ENCODE measurements at regions not wholly inside any gene's neighbourhood (a gene's known extent, or its start where the extent isn't known, plus 50 kb on each side); places are given as distances from the start of the nearest gene placed in this dataset.
"Not testable (repeated sequence)": the region's sequence is repeated elsewhere in the genome, so short reads cannot be mapped to it uniquely, and the experiment has no call there.

DNA sequence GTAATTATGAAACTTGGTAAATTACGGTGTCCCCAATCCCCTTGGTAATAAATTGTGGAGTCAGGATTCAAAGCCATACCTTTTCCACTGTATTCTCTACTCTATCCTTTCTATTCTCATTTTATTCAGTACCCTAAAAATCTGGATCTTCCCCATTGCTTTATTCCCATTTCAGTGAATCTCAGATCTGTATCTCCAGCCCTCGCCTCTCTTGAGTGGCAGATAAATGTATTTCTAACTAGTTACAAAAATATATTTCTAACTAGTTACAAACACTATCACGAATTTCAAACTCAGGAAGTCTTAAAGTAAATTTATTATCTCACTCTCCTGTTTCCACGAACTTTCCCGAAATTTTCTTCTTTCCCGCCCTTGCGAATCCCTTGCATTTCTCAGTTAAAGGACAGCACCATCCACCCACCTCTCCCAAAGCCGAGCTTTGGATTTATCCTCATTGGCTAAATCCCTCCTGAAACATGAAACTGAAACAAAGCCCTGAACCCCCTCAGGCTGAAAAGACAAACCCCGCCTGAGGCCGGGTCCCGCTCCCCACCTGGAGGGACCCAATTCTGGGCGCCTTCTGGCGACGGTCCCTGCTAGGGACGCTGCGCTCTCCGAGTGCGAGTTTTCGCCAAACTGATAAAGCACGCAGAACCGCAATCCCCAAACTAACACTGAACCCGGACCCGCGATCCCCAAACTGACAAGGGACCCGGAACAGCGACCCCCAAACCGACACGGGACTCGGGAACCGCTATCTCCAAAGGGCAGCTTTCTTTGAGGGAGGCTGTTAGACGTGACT is 164.3 kb upstream of the PABPC3 start:
- no peak for DNase-seq

DNA sequence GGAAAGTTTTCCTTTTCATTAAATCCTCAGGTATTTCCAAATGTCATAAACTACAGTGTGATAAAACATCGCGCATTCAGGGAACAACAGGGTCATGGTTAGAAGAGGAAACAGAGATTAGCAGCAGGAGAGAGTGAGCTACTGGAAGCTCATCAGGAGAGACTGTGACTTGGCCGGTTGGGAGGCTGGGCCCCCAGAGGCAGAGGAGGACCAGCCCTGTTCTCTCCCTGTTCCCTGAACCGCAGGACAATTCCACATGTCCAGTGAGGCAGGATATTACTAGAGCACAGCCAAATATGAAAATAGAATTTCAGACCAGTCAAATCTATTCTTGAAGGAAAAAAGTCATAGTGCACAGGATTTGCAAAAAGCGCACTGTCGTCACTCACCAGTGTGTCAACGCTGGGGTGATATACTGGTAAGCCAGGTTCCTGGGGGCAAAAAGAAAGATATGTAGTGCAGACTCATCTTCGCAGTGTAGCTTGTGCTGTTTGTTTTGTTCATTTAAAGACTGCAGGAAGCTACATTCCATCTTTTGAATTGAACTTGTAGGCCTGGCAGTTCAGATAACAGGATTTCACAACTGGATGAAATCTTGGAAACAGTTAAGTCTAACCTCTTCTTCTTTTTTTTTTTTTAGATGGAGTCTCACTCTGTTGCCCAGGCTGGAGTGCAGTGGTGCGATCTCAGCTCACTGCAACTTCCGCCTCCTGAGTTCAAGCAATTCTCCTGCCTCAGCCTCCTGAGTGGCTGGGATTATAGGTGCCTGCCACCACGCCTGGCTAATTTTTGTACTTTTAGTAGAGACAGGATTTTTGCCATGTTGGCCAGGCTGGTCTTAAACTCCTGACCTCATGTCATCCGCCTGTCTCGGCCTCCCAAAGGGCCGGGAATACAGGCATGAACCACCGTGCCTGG is 162.6 kb upstream of the PABPC3 start:
- not testable (repeated sequence) for DNase-seq

GRCh38 chr13:24934024-24934385 is 161.9 kb upstream of the PABPC3 start:
- not testable (repeated sequence) for DNase-seq

- no peak for DNase-seq
Observed at GRCh38 chr13:24938966-24939365, 157.0 kb upstream of the PABPC3 start.

DNA sequence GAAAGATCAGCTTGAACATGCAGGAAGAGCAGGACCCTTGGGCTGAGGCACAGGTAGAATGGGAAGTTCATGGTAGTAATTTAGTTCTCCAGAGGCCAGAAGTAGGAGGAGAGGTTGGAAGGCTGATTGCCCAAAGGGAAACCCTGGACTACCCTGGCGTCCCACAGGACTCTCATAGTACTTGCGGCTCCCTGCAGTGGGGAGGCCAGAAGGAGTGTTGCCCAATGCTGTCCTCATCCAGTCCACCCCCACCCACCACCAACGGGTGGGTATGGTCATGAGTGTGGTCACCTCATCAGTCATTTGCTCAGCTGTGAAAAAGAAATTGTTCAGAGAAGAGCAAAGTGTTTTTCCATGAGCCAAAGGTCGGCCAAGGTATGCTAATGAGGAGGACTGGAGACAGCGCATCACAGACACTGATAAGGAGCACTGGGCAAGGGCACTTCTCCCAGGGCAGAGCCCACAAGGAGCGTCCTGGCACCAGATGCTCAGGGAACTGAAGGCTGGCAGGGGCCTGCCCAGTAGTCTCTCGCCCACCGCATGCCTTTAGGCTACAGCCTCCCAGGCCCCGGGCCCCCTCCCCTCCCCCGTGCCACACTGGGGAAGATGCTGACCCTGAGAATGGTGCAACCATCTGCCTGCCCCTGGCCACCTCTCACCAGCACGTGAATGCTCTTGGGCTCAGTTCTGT is 154.8 kb upstream of the PABPC3 start:
- DNase-seq, result not testable (repeated sequence)

- no peak for DNase-seq
Observed at GRCh38 chr13:24943136-24943535, 152.8 kb upstream of the PABPC3 start.

DNA sequence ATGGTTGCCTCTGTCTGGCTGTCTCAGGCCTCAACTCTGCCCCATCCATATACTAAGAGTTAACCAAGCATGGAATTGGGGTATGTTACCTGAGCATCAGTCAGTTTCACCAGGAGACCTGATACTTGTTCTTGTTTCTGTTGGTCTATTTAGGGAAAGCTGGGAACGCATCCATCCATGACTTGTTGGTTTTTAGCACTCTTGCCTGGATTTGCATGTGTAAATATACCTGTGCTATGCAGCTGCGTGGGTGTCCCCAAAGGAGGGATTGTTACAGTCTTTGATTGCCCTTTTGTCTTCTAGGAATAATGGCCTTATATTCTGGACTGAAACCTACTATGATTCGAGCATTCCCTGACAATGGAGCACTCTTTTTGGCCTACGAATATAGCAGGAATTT is 151.9 kb upstream of the PABPC3 start:
- DNase-seq, result not testable (repeated sequence)

GRCh38 chr13:24948977-24949376 is 147.0 kb upstream of the PABPC3 start:
- DNase-seq, result not testable (repeated sequence)

DNA sequence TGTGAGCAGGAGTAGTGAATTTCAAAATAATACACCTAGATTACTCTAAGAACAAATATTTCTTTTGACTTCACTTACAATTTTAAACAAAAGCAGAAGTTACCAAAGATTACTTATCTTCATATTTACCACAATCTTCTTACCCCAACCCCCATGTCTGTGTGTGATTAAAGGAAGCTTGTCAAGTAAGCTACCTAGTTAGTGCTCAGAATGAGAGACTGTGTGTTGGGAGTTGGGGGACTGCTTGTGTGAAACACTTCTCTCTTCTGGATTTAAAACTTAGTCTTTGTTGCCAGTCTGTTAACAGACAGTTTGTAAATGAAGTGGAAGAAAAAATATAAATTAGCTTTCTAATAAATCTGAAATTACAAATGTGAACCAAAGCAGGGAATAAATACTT is 145.3 kb upstream of the PABPC3 start:
- DNase-seq, result not testable (repeated sequence)

- DNase-seq, result not testable (repeated sequence)
Observed at GRCh38 chr13:24967970-24968369, 128.0 kb upstream of the PABPC3 start.

DNA sequence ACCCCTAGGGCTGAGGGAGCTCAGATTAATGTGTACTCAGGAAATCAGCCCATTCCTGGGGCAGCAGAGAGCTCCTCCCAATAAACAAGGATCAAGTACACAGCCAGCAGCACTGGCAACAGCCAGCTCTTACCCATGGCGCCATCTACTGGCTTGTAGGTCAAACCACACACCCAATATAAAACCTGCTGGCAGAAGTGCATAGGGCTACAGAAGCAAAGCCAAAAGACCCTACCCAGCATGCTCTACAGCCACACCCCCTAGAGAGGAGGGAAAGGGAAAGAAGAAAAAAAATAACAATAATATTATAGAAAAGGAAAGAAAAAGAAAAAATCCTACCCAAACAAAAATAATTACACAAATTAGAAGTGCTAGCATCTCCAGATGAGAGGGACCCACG is 127.5 kb upstream of the PABPC3 start:
- DNase-seq, result not testable (repeated sequence)

DNA sequence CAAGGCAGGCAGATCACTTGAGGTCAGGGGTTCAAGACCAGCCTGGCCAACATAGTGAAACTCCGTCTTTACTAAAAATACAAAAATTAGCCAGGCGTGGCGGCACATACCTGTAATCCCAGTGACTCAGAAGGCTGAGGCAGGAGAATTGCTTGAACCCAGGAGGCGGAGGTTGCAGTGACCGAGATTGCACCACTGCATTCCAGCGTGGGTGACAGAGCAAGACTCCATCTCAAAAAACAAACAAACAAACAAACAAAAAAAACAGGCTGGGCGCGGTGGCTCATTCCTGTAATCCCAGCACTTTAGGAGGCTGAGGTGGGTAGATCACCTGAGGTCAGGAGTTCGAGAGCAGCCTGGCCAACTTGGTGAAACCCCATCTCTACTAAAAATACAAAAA is 122.8 kb upstream of the PABPC3 start:
- not testable (repeated sequence) for DNase-seq

GRCh38 chr13:24981181-24981803 is 114.6 kb upstream of the PABPC3 start:
- not testable (repeated sequence) for DNase-seq

GRCh38 chr13:24982333-24982999 is 113.5 kb upstream of the PABPC3 start:
- no peak for DNase-seq

GRCh38 chr13:24983094-24983493 is 112.8 kb upstream of the PABPC3 start:
- DNase-seq, result no peak

GRCh38 chr13:24984134-24984533 is 111.8 kb upstream of the PABPC3 start:
- no peak for DNase-seq

- DNase-seq, result no peak
Observed at GRCh38 chr13:24985107-24985506, 110.8 kb upstream of the PABPC3 start.

- DNase-seq, result no peak
Observed at GRCh38 chr13:24985896-24986295, 110.0 kb upstream of the PABPC3 start.

DNA sequence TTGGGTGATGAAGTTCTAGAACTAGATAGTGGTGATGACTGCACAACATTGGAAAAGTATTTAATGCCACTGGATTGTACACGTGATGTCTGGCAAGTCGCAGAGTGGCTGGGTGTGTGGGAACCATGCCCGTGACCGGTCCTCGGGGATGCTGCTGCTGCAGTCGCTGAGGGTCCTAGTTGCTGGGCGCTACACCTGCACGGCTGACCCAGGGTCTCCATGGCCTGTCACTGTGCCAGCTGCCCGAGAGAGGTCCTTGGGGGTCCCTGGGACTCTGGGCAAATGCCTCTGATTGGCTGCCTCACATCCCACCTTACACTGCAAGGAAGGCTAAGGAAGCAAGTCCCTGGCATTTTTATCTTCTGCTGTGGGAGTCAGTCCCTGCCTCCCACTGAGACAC is 109.1 kb upstream of the PABPC3 start:
- DNase-seq, result no peak

DNA sequence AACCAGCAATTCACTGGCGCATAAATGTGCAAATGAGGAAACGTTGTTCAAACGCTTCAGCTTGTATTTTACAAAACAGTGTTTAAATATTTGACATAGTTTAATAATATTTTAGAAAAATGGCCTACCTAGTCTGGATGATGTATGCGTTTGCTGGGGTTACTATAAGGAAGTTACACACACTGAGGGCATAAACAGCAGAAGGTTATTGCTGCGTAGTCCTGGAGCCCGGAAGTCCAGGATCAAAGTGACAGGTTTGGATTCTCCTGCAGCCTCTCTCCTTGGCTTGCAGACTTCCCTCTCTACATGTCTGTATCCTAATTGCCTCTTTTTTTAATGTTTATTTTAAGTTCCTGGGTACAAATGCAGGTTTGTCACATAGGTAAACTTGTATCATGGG is 106.0 kb upstream of the PABPC3 start:
- not testable (repeated sequence) for DNase-seq

GRCh38 chr13:24992946-24993345 is 103.0 kb upstream of the PABPC3 start:
- DNase-seq, result not testable (repeated sequence)

DNA sequence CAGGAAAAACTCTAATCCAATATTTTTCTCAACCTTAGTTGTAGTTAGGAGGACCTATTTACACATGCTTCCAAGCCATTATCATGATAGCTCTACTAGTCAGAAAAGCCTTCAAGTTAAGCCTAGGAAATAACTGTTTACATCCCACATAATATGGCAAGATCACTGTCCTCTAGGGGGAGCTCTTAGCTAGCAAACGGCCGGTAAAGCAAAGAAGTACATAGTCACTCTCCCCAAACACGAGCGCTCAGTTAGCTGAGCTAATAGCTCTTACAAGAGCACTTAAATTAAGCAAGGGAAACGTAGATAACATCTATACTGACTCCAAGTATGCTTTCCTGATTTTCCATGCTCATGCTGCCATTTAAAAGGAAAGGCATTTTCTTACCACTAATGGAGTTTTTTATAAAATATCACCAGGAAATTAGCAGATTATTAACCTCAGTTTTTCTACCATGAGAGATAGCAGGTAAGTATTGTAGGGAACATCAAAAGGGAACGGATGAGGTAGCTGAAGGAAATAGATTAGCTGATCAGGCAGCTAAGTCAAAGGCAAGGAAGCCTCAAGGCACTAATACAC is 100.6 kb upstream of the PABPC3 start:
- peak; percentile 77 for DNase-seq

Data from HCEC 1CT (cell line).